GM18907 (cell line): ENCODE measurements at regions not wholly inside any gene's neighbourhood (a gene's known extent, or its start where the extent isn't known, plus 50 kb on each side); places are given as distances from the start of the nearest gene placed in this dataset.
"Not testable (repeated sequence)": the region's sequence is repeated elsewhere in the genome, so short reads cannot be mapped to it uniquely, and the experiment has no call there.

ENCODE experiments used
- ATAC-seq: cut with Tn5 transposase; IDR thresholded peaks from one replicate; pipeline ENCODE4 v1.9.1; 2021; ENCODE audit warnings: mild to moderate bottlenecking, moderate library complexity; ENCODE audit not compliant: unreplicated experiment

- no peak for ATAC-seq
Observed at GRCh38 chr7:121531175-121532070, 135.3 kb upstream of the FAM3C start.

DNA sequence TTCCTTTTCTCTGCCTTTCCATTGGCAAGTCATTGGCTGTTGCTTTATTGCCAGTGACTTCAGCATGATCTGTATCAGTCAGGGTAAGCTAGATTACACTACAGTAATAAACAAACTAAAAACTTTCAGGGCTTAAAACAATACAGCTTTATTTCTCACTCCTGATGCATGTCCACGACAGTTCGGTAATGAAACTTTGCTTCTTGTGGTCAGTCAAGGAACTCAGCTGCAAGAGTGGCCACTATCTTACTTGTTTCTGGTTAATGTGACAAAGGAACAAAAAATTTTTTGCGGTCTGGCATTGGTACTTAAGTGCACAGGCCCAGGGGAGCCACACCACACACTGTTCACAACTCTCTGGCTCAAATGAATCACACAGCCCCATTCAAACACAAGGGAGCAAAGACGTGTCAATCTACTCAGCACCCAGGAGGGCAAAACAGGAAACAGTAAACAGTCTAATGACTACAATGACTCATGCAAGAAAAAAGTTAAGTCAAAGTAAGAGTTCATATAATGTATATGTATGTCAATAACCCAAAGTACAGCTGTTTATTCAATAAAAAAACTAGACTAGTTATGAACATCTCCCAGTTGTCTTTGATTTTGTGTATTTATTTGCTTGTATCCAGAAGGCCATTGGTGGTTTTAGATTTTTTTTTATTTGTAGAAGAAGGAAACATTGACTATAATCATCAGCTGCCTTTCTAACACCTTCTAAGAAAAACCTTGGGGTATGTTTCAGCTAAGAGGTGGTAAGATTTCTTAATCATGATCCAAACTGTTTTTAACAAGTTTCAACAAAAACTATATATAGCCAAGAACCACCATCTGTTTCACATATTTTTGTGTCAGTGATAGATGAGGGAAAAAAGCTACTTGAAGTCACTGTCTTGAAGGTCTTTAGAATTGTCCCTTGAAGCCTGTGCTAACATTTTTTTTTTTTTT is 134.4 kb upstream of the FAM3C start:
- peak; percentile 100 for ATAC-seq

- no peak for ATAC-seq
Observed at GRCh38 chr7:121529003-121529402, 132.9 kb upstream of the FAM3C start.

DNA sequence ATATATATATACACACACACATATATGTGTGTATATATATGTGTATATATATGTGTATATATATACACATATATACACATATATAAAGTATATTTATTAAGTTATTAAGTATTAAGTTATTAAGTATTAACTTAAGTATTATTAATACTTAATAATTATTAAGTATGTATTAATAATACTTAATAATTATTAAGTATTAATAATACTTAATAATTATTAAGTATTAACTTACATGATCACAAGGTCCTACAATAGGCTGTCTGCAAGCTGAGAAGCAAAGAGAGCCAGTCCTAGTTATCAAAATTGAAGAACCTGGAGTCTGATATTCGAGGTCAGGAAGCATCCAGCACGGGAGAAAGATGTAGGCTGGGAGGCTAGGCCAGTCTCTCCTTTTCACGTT is 130.1 kb upstream of the FAM3C start:
- not testable (repeated sequence) for ATAC-seq

DNA sequence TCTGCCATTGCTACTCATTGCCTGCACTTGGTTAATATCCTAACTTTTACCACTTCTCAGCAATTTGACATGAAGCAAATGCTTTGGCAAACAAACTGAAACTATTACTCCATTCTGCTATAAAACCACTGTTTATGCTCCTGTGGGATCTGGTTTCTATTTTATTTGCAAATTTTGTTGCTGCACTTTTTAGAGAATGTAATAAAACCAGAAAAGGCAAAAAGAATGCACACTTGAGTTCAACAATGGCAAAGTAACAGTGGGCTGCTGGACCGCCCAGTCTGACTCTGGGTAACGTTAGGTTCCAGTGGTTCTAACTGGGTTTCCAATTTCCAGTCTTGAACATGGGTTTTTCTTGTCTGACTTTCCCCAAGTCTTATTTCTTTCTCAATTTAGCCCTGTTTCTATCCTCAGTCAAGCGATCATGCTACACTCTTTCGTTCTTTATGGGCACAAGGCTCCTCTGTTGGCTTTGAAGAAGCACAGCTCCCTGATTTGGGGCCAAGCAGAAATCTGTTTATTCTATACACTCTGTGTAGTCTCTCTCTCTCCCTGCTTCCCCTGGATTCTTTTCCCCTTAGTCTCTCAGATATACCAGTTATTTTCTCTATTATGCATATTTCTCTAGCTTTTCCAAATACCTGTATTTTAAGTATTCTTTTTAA is 129.2 kb upstream of the FAM3C start:
- ATAC-seq, result no peak

DNA sequence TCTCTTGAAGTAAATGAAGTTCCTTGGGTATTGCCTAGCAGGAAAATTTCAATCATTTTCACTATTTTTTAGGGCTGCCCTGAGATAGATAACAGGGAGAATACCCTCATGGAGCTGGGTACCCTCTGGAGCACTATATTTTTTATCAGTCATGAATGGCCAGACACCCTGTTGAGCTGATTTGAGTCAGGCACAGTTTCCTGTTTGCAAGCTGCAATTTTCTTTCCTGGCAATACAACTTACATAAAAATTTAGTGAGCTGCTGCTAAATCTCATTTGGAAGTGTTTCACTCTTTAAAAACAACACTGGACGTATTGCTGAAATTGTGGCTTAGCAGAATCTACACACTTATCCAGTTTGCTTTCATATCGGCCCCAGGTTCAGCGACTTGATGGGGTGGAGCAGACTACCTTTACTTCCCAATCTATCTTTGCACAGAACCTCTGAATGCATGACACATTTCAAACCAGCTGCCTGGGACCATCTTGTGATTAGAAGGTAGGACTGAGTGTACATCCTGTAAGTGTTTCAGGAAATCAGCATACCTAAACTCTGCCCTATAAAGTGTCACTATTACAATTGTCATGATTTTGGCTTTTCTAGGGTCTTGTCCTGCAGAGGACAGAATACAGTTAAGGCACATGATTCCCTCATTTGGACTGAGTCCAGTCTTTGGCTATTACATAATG is 125.7 kb upstream of the FAM3C start:
- no peak for ATAC-seq

GRCh38 chr7:121520911-121521310 is 124.8 kb upstream of the FAM3C start:
- ATAC-seq, result no peak

DNA sequence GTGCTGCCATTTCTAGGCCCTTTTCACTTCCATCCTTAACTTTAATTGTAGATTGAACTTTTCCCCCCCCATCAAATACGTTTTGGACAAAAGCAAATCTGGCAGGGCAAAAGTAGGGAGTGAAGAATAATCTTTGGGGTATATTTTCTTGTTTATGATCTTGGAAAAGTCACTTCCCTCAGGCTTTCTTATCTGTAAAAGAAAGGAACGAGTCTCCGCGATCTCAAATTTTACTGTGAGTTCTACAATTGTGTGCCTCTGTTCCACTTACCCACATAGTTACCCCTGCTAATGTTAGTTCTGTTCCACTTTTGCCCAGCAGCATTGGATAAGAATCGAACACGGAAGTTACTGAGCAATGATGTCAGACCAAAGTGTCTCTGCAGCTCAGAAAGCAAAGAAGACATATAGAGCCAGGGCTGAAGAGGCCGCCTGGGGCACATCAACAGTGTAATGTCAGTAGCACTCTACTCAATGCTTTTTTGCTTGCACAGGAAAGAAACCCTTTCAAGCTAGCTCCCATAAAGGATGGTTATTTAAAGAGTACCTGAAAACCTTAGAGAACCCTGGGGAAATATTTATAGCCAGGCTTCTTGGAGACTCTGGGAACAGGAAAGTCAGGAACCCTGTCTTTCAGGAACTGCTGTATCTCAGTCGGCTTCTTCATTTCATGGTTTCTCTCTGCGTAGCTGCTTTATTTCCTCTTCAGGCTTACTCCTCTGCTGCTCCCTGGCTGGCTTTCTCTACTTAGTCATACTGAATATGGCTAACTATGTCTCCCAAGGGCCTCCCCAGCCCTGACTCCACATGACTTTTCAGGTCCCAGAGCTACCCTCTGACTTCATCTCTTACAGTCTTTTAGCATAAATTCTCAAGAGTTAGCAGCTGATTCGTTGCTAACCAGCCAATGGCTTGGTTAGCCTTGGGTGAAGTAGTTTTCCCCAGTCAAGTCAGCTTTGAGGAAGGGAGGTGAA is 123.7 kb upstream of the FAM3C start:
- peak; percentile 69 for ATAC-seq

- ATAC-seq, result no peak
Observed at GRCh38 chr7:121517591-121517990, 121.5 kb upstream of the FAM3C start.

- no peak for ATAC-seq
Observed at GRCh38 chr7:121516821-121517220, 120.7 kb upstream of the FAM3C start.

- no peak for ATAC-seq
Observed at GRCh38 chr7:121515630-121516401, 119.7 kb upstream of the FAM3C start.

DNA sequence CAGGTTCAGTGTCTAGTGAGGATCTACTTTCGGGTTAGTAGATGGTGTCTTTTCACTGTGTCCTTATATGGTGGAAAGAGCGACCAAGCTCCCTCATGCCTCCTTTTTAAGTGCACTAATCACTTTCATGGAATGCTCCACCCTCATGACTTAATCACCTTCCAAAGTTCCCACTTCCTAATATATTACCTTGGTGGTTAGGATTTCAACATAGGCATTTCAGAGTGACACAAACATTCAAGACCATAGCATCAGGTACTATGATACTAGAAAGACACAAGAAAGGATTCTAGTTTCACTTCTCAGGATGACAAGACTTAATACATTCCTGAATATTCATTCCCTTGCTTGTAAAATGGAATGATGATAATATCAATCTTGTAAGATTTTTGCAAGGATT is 119.1 kb upstream of the FAM3C start:
- ATAC-seq, result no peak

DNA sequence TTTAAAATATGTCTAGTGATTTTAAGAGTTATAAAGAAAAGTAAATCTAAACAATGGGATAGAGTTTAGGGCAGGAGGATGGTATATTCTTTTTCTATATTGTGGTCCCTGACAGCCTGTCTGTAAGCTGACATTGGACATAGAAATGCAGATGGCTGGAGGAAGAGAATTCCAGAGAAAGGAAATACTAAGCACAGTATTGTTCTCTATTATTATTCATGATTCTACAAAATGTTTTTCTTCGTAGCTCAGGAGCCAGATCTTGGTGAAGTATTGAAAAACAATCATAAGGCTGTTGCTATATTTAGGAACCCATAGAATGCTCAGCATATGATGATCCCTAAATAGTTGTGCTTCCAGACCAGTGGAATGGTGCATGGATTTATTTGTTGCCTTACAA is 117.0 kb upstream of the FAM3C start:
- ATAC-seq, result no peak

- ATAC-seq, result no peak
Observed at GRCh38 chr7:121510858-121511482, 114.9 kb upstream of the FAM3C start.

DNA sequence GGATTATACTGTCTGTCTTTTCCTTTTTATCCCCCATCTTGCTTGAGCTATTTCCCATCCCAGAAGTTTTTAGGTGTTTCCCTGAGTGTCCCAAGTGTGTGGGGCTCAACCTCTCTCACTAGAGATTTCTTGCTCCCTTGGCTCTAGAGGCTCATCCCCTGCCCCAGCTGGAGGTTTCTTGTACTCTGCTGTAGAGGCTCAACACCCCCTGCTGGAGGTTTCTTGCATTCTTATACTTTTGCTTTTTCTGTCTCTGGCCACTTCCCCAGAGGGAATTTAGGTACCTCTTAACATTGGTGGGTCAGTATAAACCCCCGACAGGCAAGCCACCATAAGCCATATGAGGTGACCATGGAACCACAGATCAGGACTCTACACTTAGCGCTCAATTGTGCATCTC is 114.2 kb upstream of the FAM3C start:
- ATAC-seq, result no peak

DNA sequence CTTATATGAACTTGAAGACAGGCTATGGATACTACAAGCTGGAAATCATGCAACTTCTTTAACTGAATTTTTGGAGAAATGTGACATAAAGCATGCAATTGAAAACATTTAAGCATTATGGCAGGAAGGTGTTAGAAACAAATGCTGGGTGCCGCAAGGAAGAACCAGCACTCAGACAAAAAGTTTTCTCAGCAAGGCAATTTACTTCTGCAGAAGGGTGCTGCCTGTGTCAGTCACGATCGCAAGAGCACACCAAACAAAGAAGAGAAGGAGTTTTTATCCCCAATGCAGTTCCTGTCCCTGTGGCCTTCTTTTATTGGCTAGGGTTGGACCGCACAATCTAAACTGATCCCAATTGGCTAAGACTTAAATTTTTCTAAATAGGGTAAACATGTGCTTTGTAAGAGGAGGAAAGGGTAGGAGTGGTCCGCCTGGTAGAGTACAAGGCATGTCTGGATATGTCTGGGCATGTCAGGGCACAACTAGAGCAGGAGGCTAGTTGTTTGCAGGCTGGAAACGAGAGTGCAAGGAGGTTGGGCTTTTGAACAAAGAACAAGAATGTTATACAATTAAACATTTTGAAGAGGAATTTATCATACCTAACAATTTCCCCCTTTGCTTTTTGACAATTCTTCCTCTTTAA is 109.6 kb upstream of the FAM3C start:
- no peak for ATAC-seq

GRCh38 chr7:121505021-121505420 is 108.9 kb upstream of the FAM3C start:
- ATAC-seq, result no peak

DNA sequence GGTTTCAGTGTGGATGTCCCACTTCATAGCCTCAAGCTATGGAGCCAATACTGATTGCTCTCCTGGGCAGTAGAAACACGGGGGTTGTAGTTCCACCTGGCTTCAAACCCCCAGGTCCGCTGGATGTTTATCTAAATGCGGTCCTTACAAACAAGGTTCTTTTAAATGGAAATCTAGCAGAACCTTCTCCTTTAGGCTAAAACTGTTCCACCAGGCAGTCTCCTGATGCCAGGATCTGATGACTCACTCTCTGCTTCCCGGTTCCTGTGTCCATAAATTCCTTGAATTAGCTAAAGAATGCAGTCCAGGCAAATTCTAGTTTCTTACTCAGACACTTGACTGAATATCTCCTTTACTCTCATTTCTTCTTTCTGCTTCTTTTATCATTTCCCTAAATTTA is 108.4 kb upstream of the FAM3C start:
- ATAC-seq, result no peak
